NCI-H345 (cell line): ENCODE measurements at regions not wholly inside any gene's neighbourhood (a gene's known extent, or its start where the extent isn't known, plus 50 kb on each side); places are given as distances from the start of the nearest gene placed in this dataset.

Experiments
- DNase-seq: peaks from one replicate; lab custom pipeline; 2025; lab: John Stamatoyannopoulos, UW

- DNase-seq = no peak
Measured at GRCh38 chr6:165082636-165083035, 226.8 kb downstream of the C6orf118 start.

DNA sequence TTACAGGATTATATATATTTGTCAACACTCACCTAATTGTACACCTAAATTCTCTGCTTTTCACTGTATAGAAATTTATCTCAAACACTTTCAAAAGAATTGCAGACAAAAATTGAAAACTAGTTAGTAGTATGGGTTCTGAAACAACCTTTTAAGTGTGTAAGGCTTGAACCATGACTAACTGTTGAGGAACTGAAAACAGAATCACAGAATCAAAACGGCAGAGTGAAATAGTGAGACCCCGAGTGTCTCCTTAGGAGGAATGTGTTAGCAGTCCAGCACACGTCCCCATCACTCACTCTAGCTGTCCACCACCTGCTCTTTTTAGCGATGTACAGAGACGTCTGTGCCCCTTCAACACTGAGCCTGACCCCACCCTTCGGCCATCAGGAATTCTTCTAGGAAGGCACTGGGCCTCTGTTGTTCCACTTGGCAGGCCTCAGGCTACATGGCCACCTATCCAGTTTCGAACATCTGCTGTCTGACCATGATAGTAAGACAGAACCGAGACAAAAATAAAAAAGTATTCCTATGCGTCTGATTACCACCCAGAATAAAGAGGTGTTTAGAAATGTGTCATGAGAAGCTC, 227.4 kb downstream of the C6orf118 start:
- DNase-seq = no peak

DNA sequence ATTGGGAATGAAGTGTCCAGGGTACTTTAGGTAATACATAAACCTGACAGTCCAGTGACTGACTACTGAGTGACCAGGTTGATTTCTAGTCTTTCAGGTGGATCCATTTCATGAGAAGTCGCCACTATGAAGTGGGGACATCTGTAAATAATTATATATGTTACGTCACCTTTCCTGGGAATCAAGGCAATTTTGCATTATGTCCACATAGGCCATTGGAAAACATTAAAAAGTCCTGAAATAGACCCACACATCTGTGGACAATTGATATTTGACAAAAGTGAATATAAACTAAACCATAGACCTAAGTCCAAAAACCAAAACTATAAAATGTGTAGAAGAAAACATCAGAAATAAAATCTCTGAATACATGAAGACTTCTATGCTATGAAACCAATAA, 231.5 kb downstream of the C6orf118 start:
- no peak for DNase-seq

DNA sequence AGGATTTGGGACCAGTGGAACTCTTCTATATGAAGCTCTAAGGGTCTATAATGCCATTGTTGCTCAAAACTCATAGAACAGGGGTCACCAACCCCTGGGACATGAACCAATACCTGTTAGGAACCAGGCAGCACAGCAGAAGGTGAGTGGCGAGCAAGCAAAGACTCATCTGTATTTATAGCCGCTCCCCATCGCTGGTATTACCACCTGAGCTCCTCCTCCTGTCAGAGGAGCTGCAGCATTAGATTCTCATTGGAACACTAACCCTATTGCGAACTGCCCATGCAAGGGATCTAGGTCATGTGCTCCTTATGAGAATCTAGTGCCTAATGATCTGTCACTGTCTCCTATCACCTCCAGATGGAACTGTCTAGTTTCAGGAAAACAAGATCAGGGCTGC, 237.5 kb downstream of the C6orf118 start:
- no peak for DNase-seq

DNA sequence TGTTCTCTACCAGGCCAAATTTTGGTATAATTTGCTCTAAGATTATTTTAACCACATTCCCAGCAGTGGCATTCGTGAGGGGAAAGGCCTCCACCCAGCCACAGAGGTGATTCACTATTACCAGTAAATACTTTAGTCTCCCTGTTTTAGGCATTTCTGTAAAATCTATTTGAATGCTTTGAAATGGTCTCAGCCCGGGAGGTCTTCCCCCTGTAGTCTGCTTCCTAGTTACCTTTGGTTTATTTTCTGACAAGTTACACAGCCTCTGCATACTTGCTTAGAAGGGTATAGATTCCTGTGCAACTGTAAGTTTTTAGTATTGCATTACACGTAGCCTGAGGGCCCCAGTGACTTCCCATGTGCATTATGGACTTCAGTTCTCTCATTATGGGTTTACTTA, 248.7 kb downstream of the C6orf118 start:
- no peak for DNase-seq

DNA sequence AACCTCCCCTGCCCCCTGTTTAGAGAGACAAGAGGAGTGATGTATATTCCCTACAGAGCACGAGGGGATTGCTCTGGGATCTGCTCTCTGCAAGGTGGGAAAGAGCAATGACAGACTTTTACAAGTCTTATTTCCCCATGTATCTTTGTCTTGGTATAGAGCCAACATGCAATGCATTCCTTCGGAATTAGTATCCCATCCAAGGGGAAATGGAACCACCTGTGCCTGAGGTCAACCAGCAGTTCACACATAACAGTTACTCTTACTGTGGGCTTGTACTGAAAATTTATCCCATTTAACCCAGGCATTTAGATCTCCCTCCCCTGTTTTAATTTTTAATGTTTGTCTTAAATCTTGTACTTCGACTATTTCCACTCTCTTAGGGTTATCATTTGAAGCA, 250.4 kb downstream of the C6orf118 start:
- no peak for DNase-seq

GRCh38 chr6:165056292-165056691, 253.1 kb downstream of the C6orf118 start:
- no peak for DNase-seq

- DNase-seq = no peak
Measured at GRCh38 chr6:165055231-165055630, 254.2 kb downstream of the C6orf118 start.

DNA sequence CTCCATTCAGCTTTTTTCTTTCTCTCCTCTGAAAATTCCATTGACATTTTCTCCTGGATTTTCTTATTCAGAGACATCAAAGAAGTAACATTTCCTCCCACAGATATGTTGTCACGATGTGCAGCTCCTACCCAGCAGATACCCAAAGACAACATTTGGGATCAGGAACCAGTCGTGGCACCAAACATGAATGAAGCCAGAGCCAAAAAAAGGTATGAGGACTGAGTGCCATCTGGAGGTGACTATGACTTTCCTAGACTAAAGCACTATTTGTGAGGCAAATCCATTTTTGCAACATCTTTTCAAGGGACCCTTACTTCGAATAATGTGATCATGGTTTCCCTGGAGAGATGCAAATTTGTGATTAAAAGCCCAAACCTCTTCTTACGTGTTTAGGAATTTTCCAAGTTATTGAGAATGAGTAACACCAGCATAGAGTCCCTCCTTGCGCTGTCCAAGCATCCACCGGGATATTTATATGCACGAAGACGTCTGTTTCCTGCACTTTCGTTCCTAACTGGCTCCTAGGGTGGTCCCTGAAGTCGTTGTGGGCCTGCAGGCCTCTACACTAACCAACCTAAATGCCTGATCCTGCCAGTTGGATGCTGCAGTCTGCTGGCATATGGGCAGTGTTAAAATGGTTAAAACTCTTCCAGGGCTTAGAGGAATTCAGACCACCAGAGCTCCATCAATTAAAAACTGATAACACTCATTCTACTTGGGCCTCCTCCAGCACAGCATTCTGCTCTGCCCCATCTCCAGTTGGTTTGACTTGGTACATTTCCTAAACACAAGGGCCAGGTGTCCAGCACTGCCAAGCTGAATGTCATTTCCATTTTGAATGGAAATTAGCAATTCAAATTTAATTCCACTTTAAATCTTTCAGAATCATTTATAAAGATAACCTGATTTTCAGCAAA, 256.6 kb downstream of the C6orf118 start:
- no peak for DNase-seq

DNA sequence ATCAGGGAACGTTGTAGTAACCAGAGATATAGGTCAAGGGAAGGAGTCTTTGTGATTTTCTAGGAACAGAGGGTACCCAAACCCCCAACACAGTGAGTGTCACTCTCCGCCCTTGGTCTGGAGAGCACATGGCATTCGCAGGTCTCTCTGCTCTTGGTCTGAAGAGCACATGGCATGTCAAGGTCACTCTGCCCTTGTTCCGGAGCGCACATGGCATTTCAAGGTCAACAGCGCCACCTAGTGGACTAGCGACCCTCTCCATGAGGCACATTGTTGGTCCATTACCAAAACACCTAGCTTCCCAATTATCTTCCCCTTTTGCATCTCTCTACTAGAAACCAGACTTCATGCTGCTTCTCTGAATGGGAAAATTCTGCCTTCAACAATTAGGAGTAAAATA, 260.0 kb downstream of the C6orf118 start:
- DNase-seq = no peak

DNA sequence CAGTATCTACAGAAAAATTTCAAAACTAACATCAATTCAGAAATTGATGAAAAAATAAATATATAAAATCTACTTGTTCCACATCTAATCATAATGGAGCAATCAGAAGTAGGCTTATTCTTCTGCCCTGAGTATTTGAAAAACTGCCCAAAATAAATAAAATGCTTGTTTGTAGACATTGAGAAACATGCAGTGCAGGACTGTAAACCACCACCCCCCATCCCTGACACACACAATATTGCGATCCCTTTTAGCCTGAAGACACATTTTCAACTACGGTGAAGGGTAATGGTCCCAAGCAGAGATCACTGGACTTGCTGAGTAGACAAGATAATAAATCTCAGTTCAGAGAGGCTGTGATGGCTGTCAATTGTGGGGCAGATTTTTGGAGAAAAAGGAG, 261.5 kb downstream of the C6orf118 start:
- no peak for DNase-seq

DNA sequence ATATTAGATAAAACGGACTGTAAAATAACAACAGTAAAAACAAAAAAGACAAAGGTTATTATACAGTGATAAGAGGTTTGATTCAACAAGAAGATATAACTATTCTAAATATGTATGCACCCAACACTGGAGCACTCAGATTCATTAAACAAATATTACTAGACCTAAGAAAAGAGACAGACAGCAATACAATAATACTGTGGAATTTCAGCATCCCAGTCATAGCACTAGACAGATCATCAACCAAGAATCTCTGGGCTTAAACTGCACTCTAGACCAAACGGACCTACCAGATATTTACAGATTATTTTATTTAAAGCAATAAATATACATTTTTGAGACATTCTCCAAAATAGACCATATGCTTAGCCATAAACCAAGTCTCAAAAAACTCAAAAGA, 263.8 kb downstream of the C6orf118 start:
- DNase-seq = no peak

DNA sequence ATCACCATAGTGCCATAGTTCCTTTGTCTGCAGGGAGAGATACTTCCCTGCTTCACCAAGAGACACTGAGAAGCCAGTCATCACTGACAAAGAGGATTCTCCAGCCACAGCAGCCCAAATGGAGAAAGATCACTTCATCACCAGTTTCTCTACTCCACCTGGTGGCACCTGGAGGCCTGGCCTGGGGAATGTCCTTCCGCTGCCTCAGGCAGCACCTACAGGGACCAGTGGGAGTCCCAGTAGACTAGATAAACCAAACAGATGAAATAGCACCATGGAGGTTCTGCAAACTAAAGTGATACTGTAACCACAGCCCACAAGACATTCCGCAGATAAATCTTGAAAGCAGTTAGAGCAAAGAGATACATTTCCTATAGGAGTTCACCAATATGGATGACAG, 266.5 kb downstream of the C6orf118 start:
- no peak for DNase-seq

DNA sequence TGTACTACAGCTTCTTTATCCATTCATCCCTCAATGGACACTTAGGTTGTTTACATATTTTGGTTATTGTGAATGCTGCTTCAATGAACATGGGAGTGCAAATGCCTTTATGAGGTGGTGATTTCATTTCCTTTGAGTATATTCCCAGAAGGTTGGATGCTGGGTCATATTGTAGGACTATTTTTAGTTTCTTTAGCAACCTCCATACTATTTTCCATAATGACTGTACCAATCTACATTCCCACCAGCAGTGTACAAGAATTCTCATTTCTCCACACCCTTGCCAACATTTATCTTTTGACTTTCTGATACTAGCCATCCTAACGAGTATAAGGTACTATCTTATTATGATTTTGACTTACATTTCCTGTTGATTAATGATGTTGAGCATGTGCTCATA, 269.0 kb downstream of the C6orf118 start:
- DNase-seq = no peak

- no peak for DNase-seq
Measured at GRCh38 chr6:165034271-165034741, 275.1 kb downstream of the C6orf118 start.

GRCh38 chr6:165031502-165031901, 277.9 kb downstream of the C6orf118 start:
- no peak for DNase-seq

DNA sequence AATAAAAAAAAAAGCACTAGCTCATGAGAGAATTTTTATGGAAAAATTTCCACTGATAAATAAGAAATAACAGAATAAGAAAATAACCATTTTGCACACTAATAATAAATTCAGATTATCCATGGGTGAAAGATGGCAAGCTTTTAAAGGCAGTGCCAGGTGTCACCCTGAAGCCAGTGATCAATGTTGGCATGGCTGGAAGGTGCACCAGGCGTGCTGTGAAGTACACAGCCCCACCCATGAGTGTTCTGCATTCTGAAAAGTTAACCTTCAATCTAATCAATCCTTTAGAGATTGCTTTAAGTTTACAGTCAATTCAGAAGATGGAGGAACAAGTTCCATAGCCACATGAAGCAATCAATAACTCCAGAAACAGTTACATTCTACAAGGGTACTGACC, 284.4 kb downstream of the C6orf118 start:
- DNase-seq = no peak

DNA sequence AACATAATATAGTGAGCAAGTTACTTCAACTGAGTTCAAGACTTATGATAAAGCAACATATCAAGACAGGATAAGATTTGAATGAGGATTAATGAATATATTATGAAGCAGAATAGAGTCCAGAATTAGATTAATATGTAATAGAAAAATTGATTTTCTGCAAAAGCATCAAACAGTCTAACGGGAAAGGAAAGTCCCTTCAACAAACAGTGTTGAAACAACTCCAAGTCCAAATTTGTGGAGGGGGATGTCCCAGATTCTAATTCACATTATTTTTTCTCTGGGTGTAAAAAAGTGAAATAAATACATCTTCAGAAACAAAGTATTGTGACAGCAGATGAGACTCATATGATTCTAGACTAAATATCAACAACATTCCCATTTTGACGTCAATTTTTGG, 289.7 kb downstream of the C6orf118 start:
- no peak for DNase-seq

- DNase-seq = no peak
Measured at GRCh38 chr6:165015676-165016075, 293.7 kb downstream of the C6orf118 start.

DNA sequence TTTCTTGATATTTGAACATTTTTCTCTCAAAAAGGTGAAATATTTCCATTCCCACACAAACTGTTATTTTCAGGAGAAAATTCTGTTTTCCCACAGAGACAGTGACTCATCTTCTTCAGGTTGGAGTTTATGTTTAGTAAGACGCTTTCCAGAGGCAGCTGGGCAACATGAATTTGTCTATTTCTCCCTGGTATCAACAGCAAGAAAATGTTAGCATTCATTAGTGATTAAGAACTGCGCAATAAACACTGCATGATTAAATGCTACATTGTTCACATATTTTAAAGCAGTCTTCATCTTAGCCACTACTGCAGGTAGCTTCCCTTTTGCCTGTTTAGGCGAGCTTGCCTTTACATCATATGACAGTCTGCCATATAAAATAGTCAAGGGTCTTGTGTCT, 295.7 kb downstream of the C6orf118 start:
- DNase-seq = no peak

GRCh38 chr6:165012183-165012582, 297.2 kb downstream of the C6orf118 start:
- DNase-seq = no peak

DNA sequence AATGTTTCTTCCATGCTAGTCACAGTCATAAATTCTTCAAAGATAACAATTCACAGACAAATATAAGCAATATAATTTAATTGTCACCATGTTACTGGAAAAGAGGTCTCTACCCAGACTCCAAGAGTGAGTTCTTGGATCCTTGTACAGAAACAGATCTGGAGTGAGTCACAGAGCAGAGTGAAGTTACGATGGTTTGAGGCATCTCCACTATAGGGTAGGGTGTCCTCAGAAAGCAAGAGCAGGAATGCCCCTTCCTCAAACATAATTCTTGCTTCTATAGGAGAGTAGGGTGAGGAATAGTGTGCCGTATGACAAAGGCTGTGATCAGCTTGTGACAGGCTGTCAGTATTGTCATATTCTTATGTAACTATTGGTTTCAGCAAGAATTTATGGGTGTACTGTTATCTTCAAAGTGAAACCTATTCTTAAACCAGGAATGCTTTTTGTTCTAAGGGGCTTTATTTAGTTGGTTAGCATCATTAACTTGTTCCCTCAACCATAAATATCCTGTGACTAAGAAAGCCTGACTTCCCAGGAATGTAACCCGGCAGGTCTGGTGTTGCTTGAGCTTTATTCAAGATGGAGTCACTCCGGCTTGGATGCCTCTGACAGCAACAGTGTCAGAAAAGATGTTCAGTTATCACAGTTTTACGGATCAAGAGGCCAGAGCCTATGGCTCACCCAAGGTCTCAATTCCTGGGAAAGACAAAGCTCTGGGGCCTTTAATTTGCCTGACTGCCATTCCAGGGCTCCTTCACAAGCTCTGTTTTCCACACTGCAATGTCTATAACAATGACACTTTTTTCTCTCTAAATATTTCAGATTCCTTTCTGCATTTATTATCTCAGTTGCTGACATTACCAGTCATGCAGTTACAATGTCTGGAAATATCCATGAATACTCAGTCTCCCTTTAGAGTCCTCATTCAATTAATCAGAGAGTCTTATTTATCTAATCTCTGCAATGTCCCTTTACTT, 298.6 kb downstream of the C6orf118 start:
- no peak for DNase-seq
